ENCODE measurements at regions not wholly inside any gene's neighbourhood (a gene's known extent, or its start where the extent isn't known, plus 50 kb on each side); places are given as distances from the start of the nearest gene placed in this dataset.

DNA sequence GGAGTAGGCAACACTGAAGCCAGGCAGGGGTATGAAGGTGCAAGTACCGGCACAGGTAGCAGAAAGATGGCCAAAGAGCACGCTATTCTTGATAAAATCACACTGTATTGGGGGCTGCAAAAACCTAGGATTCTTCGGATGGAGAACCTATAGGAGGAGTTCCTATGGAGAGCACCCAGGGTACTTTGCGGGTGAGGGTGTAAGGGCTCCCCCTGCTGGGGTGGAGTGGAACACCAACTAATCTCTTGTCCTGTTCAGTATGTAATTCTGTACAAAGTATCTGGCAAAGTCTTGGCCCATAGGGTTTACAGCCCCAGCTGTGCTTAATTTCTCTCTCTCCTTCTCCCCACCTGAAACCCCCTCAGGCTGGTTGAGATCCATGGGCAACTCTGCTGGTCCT lies 393.1 kb upstream of the ASIC2 start:
- TF ChIP-seq, protein P1, sequence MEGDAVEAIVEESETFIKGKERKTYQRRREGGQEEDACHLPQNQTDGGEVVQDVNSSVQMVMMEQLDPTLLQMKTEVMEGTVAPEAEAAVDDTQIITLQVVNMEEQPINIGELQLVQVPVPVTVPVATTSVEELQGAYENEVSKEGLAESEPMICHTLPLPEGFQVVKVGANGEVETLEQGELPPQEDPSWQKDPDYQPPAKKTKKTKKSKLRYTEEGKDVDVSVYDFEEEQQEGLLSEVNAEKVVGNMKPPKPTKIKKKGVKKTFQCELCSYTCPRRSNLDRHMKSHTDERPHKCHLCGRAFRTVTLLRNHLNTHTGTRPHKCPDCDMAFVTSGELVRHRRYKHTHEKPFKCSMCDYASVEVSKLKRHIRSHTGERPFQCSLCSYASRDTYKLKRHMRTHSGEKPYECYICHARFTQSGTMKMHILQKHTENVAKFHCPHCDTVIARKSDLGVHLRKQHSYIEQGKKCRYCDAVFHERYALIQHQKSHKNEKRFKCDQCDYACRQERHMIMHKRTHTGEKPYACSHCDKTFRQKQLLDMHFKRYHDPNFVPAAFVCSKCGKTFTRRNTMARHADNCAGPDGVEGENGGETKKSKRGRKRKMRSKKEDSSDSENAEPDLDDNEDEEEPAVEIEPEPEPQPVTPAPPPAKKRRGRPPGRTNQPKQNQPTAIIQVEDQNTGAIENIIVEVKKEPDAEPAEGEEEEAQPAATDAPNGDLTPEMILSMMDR (IDR thresholded peaks at IDR 0.05; ENCODE audit: low read depth, low read length), result peak; percentile 24
- DNase-seq (ENCODE audit: low read depth, low spot score), result no peak
- H3K4me3 ChIP-seq (ENCODE audit: low read depth, low read length), result no peak overlapping the region
- in situ Hi-C loops (cut with HindIII; ENCODE audit: low sequenced_read_pairs), result no loop called here

DNA sequence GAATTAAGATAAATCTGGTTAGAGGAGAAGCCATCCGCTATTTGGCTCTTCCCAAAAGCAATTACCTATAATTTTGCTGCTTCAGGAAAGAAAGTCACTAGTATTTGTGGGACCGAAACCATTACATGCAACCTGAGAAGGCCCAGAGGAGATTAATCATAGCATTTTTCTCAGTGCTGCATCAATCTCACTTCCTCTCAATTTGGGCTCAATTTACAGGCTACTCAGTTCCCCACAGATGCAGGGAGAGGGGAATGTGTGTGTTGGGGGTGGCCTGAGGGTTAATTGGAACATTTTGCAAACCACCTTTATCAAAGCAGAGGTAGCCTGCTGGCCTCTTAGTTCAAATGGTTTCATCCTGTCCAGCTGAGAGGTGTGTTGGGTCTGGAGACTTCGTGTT lies 394.7 kb upstream of the ASIC2 start:
- in situ Hi-C loops (cut with HindIII; ENCODE audit: low sequenced_read_pairs), result no loop called here
- TF ChIP-seq, protein P1 (IDR thresholded peaks at IDR 0.05; ENCODE audit: low read depth, low read length), result no peak
- DNase-seq (ENCODE audit: low read depth, low spot score), result no peak
- no peak overlapping the region for H3K4me3 ChIP-seq (ENCODE audit: low read depth, low read length)

DNA sequence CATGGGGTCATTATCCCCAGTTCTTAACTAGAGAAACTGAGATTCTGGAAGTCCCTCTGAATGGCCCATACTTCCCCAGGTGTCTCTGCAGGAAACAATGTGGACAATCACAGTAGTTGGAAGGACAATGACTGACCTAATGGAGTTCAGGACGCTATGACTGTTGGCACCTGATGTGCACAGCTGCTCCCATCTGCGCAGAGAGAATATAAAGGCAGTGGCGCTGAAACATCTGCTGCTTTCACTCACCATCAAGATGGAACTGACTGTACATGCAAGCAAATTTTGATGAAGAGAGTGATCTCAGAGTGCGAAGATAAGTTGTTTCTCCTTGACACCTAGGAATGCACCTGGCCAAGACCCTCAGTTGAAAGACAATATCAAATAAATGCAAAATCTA lies 395.7 kb upstream of the ASIC2 start:
- TF ChIP-seq, protein P1 (IDR thresholded peaks at IDR 0.05; ENCODE audit: low read depth, low read length), result no peak
- no peak for DNase-seq (ENCODE audit: low read depth, low spot score)
- in situ Hi-C loops (cut with HindIII; ENCODE audit: low sequenced_read_pairs), result no loop called here

GRCh38 chr17:33689725-33690124 lies 396.6 kb upstream of the ASIC2 start:
- DNase-seq (ENCODE audit: low read depth, low spot score), result no peak
- H3K4me3 ChIP-seq (ENCODE audit: low read depth, low read length), result no peak overlapping the region
- TF ChIP-seq, protein P1 (IDR thresholded peaks at IDR 0.05; ENCODE audit: low read depth, low read length), result no peak
- in situ Hi-C loops (cut with HindIII; ENCODE audit: low sequenced_read_pairs), result no loop called here

More for the DNA sequence above, 395.7 kb upstream of the ASIC2 start:
- H3K4me3 ChIP-seq (ENCODE audit: low read depth, low read length), result no peak overlapping the region

- no peak for DNase-seq (ENCODE audit: low read depth, low spot score)
- H3K4me3 ChIP-seq (ENCODE audit: low read depth, low read length), result no peak overlapping the region
- TF ChIP-seq, protein P1 (IDR thresholded peaks at IDR 0.05; ENCODE audit: low read depth, low read length), result no peak
- in situ Hi-C loops (cut with HindIII; ENCODE audit: low sequenced_read_pairs), result no loop called here
These were observed 402.3 kb upstream of the ASIC2 start for GRCh38 chr17:33695431-33695830.

GRCh38 chr17:33696102-33696501 lies 403.0 kb upstream of the ASIC2 start:
- no peak overlapping the region for H3K4me3 ChIP-seq (ENCODE audit: low read depth, low read length)
- no peak for DNase-seq (ENCODE audit: low read depth, low spot score)
- in situ Hi-C loops (cut with HindIII; ENCODE audit: low sequenced_read_pairs), result no loop called here
- TF ChIP-seq, protein P1 (IDR thresholded peaks at IDR 0.05; ENCODE audit: low read depth, low read length), result no peak

- in situ Hi-C loops (cut with HindIII; ENCODE audit: low sequenced_read_pairs), result no loop called here
These were observed 404.5 kb upstream of the ASIC2 start for GRCh38 chr17:33697557-33697956.

More at GRCh38 chr17:33697557-33697956, 404.5 kb upstream of the ASIC2 start:
- TF ChIP-seq, protein P1 (IDR thresholded peaks at IDR 0.05; ENCODE audit: low read depth, low read length), result no peak
- no peak overlapping the region for H3K4me3 ChIP-seq (ENCODE audit: low read depth, low read length)
- DNase-seq (ENCODE audit: low read depth, low spot score), result no peak
